AG09319 (cell line): ENCODE measurements at regions not wholly inside any gene's neighbourhood (a gene's known extent, or its start where the extent isn't known, plus 50 kb on each side); places are given as distances from the start of the nearest gene placed in this dataset.
A peak's percentile ranks its signal among the peaks of the same experiment; 100 is the strongest.

Source experiments
- DNase-seq: peaks from one replicate; pipeline ENCODE4 v3.0.0-alpha.2; 2010; ENCODE audit warnings: low read depth; ENCODE audit errors: extremely low read depth
- CTCF ChIP-seq: IDR thresholded peaks from 2 replicates; pipeline ENCODE4 v1.5.1; 2011; ENCODE audit warnings: low read depth, mild to moderate bottlenecking, inconsistent platforms, low read length, moderate library complexity

DNA sequence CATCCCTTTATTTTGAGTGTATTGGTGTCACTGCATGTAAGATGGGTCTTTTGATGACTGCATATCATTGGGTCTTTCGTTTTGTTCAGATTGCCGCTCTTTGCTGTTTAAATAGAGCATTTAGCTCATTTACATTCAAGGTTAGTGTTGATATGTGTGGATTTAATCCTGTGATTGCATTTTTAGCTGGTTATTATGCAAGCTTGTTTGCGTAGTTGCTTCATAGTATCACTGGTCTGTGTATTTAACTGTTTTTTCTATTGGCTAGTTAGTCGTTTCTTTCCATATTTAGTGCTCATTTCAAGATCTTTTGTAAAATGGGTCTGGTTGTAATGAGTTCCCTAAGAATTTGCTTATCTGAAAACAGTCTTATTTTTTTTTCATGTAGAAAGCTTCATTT, 1170.6 kb upstream of the SEL1L start:
- no peak for DNase-seq
- no peak for TF ChIP-seq CTCF

GRCh38 chr14:82710267-82710841, 1176.7 kb upstream of the SEL1L start:
- peak; percentile 20 for DNase-seq
- TF ChIP-seq CTCF, result peak; percentile 80

GRCh38 chr14:82719617-82720016, 1186.0 kb upstream of the SEL1L start:
- DNase-seq, result no peak

GRCh38 chr14:82720431-82720830, 1186.8 kb upstream of the SEL1L start:
- DNase-seq, result no peak
- TF ChIP-seq CTCF, result no peak

More at GRCh38 chr14:82719617-82720016, 1186.0 kb upstream of the SEL1L start:
- no peak for TF ChIP-seq CTCF

- TF ChIP-seq CTCF, result no peak
- DNase-seq, result no peak
These were observed 1187.3 kb upstream of the SEL1L start for GRCh38 chr14:82720946-82721345.

DNA sequence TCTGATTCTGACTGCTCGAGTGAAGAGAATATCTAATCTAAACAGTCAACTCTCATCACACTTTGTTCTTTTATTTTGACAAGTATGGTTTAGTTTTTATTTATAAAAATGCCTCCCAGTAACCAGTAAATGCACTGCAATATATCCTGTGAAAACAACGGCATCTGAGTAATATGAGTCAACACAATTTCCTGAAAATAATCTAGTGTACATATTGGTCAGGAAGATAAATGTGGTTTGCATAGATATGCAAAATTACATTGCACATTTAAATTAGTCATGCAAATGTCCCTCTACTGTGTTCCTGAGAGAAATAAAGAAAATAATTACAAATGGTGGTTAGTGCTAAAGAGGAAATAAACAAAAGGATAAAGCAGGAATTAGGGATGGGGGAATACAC, 1190.7 kb upstream of the SEL1L start:
- no peak for TF ChIP-seq CTCF
- no peak for DNase-seq

GRCh38 chr14:82725213-82725612, 1191.6 kb upstream of the SEL1L start:
- DNase-seq, result no peak
- TF ChIP-seq CTCF, result no peak
